A549 (cell line): ENCODE measurements at regions not wholly inside any gene's neighbourhood (a gene's known extent, or its start where the extent isn't known, plus 50 kb on each side); places are given as distances from the start of the nearest gene placed in this dataset.

Source experiments
- EP300 ChIP-seq, 2 experiments: fragments of >200 bp; sonication (Bioruptor Twin); formaldehyde crosslinking; IDR thresholded peaks; 2 replicates in 1 of 2; 3 replicates in 1 of 2; pipeline ENCODE4 v1.6.1; 2016 to 2017
- RAD21 ChIP-seq, 2 experiments: fragments of >200 bp in 1 of 2; sonication (Bioruptor Twin) in 1 of 2; formaldehyde crosslinking in 1 of 2; IDR thresholded peaks in 1 of 2; conservative IDR thresholded peaks in 1 of 2; 2 replicates in 1 of 2; 3 replicates in 1 of 2; pipeline ENCODE4 v1.6.1; 2012 to 2018; ENCODE audit warnings: inconsistent platforms in 1 of 2
- TF ChIP-seq, protein P1 (sequence below): fragments of >200 bp; sonication (Bioruptor Twin); formaldehyde crosslinking; IDR thresholded peaks from 3 replicates; pipeline ENCODE4 v1.5.1; 2016

DNA sequence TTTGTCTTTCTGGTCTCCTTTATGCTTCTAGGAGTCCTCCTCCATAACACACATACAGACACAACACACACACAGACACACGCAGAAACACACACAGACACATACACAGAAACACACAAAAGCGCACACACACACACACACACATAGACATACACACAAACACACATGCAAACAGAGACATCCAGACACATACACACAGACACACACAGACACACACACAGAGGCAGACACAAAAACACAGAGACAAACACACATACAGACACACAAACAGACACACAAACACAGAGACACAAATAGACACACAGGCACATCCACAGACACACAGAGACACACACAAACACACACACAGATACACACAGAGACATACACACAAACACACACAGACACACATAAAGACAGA, 220.2 kb downstream of the IRX2 start:
- TF ChIP-seq, protein P1, sequence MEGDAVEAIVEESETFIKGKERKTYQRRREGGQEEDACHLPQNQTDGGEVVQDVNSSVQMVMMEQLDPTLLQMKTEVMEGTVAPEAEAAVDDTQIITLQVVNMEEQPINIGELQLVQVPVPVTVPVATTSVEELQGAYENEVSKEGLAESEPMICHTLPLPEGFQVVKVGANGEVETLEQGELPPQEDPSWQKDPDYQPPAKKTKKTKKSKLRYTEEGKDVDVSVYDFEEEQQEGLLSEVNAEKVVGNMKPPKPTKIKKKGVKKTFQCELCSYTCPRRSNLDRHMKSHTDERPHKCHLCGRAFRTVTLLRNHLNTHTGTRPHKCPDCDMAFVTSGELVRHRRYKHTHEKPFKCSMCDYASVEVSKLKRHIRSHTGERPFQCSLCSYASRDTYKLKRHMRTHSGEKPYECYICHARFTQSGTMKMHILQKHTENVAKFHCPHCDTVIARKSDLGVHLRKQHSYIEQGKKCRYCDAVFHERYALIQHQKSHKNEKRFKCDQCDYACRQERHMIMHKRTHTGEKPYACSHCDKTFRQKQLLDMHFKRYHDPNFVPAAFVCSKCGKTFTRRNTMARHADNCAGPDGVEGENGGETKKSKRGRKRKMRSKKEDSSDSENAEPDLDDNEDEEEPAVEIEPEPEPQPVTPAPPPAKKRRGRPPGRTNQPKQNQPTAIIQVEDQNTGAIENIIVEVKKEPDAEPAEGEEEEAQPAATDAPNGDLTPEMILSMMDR, result no peak
- no peak for TF ChIP-seq EP300 (IDR thresholded peaks at IDR 0.05)
- no peak for TF ChIP-seq RAD21 (conservative IDR thresholded peaks at IDR 0.05 in 1 of 2, IDR thresholded peaks at IDR 0.05 in 1 of 2)
